Activated B cell treated with CpG ODN at 0.5 μM for 24 hours (primary cell): ENCODE measurements at regions not wholly inside any gene's neighbourhood (a gene's known extent, or its start where the extent isn't known, plus 50 kb on each side); places are given as distances from the start of the nearest gene placed in this dataset.

Experiments
- ATAC-seq: fragments of 200-7000 bp; cut with Tn5 transposase; one replicate; pipeline ENCODE4 v1.10.0; 2021; ENCODE audit warnings: low read depth, mild to moderate bottlenecking, moderate library complexity
- CTCF ChIA-PET: fragments of 350-600 bp; sonication (Branson Sonifier 250); formaldehyde crosslinking; loops from one replicate; lab custom pipeline; 2021; ENCODE audit warnings: antibody characterized with exemption; lab: Charles Lee
- POLR2A ChIA-PET: fragments of 350-600 bp; sonication (Branson Sonifier 250); formaldehyde crosslinking; loops from one replicate; lab custom pipeline; 2021; ENCODE audit warnings: antibody characterized with exemption; lab: Charles Lee
- DNase-seq: peaks from one replicate; pipeline ENCODE4 v3.0.0; 2022
- H3K27ac Mint-ChIP-seq: one replicate; pipeline ENCODE4 v1.8.0; 2020; ENCODE audit warnings: mixed read lengths
- H3K27me3 Mint-ChIP-seq: one replicate; pipeline ENCODE4 v1.8.0; 2021; ENCODE audit warnings: mixed read lengths
- H3K36me3 Mint-ChIP-seq: one replicate; pipeline ENCODE4 v1.8.0; 2021; ENCODE audit warnings: low read depth, mixed read lengths
- H3K4me1 Mint-ChIP-seq: one replicate; pipeline ENCODE4 v1.8.0; 2021; ENCODE audit warnings: mixed read lengths
- H3K4me3 Mint-ChIP-seq: one replicate; pipeline ENCODE4 v1.8.0; 2020; ENCODE audit warnings: mild to moderate bottlenecking, mixed read lengths
- H3K9me3 Mint-ChIP-seq: one replicate; pipeline ENCODE4 v1.8.0; 2020; ENCODE audit warnings: mixed read lengths
- CTCF ChIP-seq: fragments of 200-600 bp; IDR thresholded peaks from one replicate; pipeline ENCODE4 v1.8.0; 2022; ENCODE audit warnings: antibody characterized with exemption, mild to moderate bottlenecking
- intact Hi-C: fragments of 100-400 bp; cut with micrococcal nuclease; formaldehyde crosslinking; loops from one replicate; pipeline ENCODE4 v1.15.1; 2024

DNA sequence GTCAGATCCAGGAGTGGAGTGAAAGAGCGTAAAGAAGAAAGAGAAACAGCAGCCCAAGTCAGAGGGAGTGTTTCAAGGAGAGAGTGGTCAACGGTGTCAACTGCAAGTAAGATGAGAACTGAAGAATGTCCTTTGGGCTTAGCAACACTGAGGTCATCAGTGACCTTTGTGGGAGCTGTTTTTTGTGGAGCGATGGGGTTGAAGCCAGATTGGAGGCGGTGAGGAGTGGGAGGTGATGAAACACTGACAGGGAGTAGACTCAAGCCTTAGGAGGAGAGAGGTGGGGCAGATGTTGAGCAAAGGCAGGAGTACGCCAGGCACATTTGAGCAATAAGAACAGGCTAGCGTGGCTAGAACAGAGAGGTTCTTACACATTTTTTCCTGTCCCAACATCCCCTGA lies 103.7 kb upstream of the GNAO1 start:
- ATAC-seq: no peak
- POLR2A ChIA-PET: no interaction called here
- no peaks in the 10 kb centered on the region for H3K9me3 Mint-ChIP-seq
- H3K4me1 Mint-ChIP-seq: no peaks in the 10 kb centered on the region
- intact Hi-C loops: no loop called here
- CTCF ChIA-PET: no interaction called here
- H3K27me3 Mint-ChIP-seq: peaks cover 14% of the 10 kb centered on the region
- no peak for TF ChIP-seq CTCF
- H3K36me3 Mint-ChIP-seq: no peaks in the 10 kb centered on the region
- H3K4me3 Mint-ChIP-seq: no peak overlapping the region
- no peak for DNase-seq
- no peak overlapping the region for H3K27ac Mint-ChIP-seq

DNA sequence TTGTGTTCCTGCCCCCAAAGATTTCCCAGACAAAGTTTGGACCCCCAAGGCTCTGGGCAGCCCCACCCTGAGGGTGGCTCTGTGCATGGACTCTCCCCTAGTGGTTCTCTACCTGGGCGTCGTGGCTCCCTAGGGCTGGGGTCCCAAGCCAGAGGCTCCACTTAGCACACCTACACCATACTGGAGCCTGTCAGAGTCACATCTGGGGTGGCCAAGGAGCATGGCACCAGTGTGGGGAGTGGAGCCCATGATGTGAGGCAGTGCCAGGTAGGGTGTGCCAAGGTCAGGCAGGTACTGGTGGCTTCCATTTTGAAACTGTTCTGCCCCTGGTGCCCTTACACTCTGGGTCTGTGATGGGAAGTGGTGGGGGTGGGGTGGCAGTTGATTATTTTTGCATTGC lies 109.9 kb upstream of the GNAO1 start:
- DNase-seq (no peak), ATAC-seq (no peak)
- ChIA-PET POLR2A (no interaction called here), CTCF (no interaction called here)
- H3K27ac Mint-ChIP-seq: no peak overlapping the region
- H3K4me1 Mint-ChIP-seq: no peaks in the 10 kb centered on the region
- no peaks in the 10 kb centered on the region for H3K36me3 Mint-ChIP-seq
- no peak for TF ChIP-seq CTCF
- H3K9me3 Mint-ChIP-seq: peaks cover 2% of the 10 kb centered on the region
- intact Hi-C loops: no loop called here
- H3K4me3 Mint-ChIP-seq: no peak overlapping the region
- peaks cover 14% of the 10 kb centered on the region for H3K27me3 Mint-ChIP-seq

GRCh38 chr16:56075732-56076388 lies 115.4 kb upstream of the GNAO1 start:
- H3K36me3 Mint-ChIP-seq: no peaks in the 10 kb centered on the region
- no peak overlapping the region for H3K27ac Mint-ChIP-seq
- no peaks in the 10 kb centered on the region for H3K9me3 Mint-ChIP-seq
- no peak overlapping the region for H3K4me3 Mint-ChIP-seq
- peaks cover 16% of the 10 kb centered on the region for H3K27me3 Mint-ChIP-seq
- H3K4me1 Mint-ChIP-seq: no peaks in the 10 kb centered on the region
- DNase-seq: no peak
- no peak for TF ChIP-seq CTCF
- no peak for ATAC-seq
- intact Hi-C loops: no loop called here
- ChIA-PET CTCF (no interaction called here), POLR2A (no interaction called here)

- no peaks in the 10 kb centered on the region for H3K36me3 Mint-ChIP-seq
- no peak overlapping the region for H3K27ac Mint-ChIP-seq
- H3K4me3 Mint-ChIP-seq: no peak overlapping the region
- no peaks in the 10 kb centered on the region for H3K4me1 Mint-ChIP-seq
- ChIA-PET POLR2A (no interaction called here), CTCF (no interaction called here)
- peaks cover 15% of the 10 kb centered on the region for H3K27me3 Mint-ChIP-seq
- ATAC-seq: no peak
- intact Hi-C loops: no loop called here
- no peaks in the 10 kb centered on the region for H3K9me3 Mint-ChIP-seq
- DNase-seq: no peak
- no peak for TF ChIP-seq CTCF
These were observed 117.8 kb upstream of the GNAO1 start for GRCh38 chr16:56073508-56073907.

DNA sequence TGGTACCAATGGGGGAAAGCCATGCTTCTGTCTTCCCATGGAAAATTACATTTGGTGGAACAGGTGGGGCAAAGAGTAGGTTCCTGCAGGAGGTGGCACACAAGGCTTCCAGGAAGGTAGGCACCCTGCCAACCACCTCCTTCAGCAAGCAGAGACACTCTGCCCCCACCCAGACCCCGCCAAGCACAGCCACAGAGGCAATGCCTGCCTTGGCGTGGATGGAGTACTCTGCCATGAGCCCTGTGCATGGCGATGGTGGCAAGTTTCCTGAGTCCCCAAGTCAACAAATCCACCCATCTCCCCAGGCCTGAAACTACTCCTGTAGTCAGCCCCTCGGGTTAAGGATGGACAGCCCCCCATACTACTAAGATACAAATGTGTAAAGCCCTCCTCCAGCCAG lies 119.2 kb upstream of the GNAO1 start:
- ATAC-seq (no peak), DNase-seq (no peak)
- no peak overlapping the region for H3K27ac Mint-ChIP-seq
- CTCF ChIA-PET: no interaction called here
- no peak overlapping the region for H3K4me3 Mint-ChIP-seq
- H3K27me3 Mint-ChIP-seq: peaks cover 15% of the 10 kb centered on the region
- intact Hi-C loops: no loop called here
- no peak for TF ChIP-seq CTCF
- H3K4me1 Mint-ChIP-seq: no peaks in the 10 kb centered on the region
- POLR2A ChIA-PET: no interaction called here
- H3K36me3 Mint-ChIP-seq: no peaks in the 10 kb centered on the region
- H3K9me3 Mint-ChIP-seq: no peaks in the 10 kb centered on the region
